H9 (cell line): ENCODE measurements at regions not wholly inside any gene's neighbourhood (a gene's known extent, or its start where the extent isn't known, plus 50 kb on each side); places are given as distances from the start of the nearest gene placed in this dataset.

Source experiments
- DNase-seq: peaks from one replicate; pipeline ENCODE4 v3.0.0-alpha.2; 2017
- H2AFZ ChIP-seq: one replicate; pipeline ENCODE4 v1.6.1; 2013; ENCODE audit warnings: mild to moderate bottlenecking, low read length, control low read depth, moderate library complexity
- H2AK5ac ChIP-seq: 2 replicates; pipeline ENCODE4 v1.6.1; 2013; ENCODE audit warnings: low read length, control low read depth, mixed read lengths; ENCODE audit not compliant: insufficient read length
- H2BK120ac ChIP-seq: one replicate; pipeline ENCODE4 v1.6.1; 2013; ENCODE audit warnings: low read depth, mild to moderate bottlenecking, low read length, control low read depth, inconsistent platforms; ENCODE audit not compliant: poor library complexity, severe bottlenecking
- H2BK12ac ChIP-seq: 2 replicates; pipeline ENCODE4 v1.6.1; 2013; ENCODE audit warnings: low read length, control low read depth, mixed read lengths, low read depth; ENCODE audit not compliant: insufficient read length
- H2BK15ac ChIP-seq: 2 replicates; pipeline ENCODE4 v1.6.1; 2013; ENCODE audit warnings: low read depth, low read length, control low read depth
- H2BK20ac ChIP-seq: one replicate; pipeline ENCODE4 v1.6.1; 2013; ENCODE audit warnings: low read depth, mild to moderate bottlenecking, low read length, control low read depth, inconsistent platforms; ENCODE audit not compliant: poor library complexity, severe bottlenecking
- H2BK5ac ChIP-seq: 2 replicates; pipeline ENCODE4 v1.6.1; 2013; ENCODE audit warnings: low read length, control low read depth, mixed read lengths; ENCODE audit not compliant: insufficient read length
- H3K14ac ChIP-seq: 2 replicates; pipeline ENCODE4 v1.6.1; 2013; ENCODE audit warnings: low read length, control low read depth; ENCODE audit not compliant: insufficient read depth
- H3K18ac ChIP-seq: 2 replicates; pipeline ENCODE4 v1.6.1; 2013; ENCODE audit warnings: low read depth, mild to moderate bottlenecking, mixed read lengths, low read length, control low read depth; ENCODE audit not compliant: insufficient read length
- H3K23ac ChIP-seq: 2 replicates; pipeline ENCODE4 v1.6.1; 2013; ENCODE audit warnings: low read length, control low read depth, mixed read lengths, low read depth; ENCODE audit not compliant: insufficient read length
- H3K23me2 ChIP-seq: 2 replicates; pipeline ENCODE4 v1.6.1; 2013; ENCODE audit warnings: low read depth, mild to moderate bottlenecking, mixed read lengths, low read length, control low read depth; ENCODE audit not compliant: insufficient read length, poor library complexity, severe bottlenecking
- H3K27ac ChIP-seq: 2 replicates; pipeline ENCODE4 v1.5.1; 2013; ENCODE audit warnings: low read length, control low read depth, mixed read lengths, low read depth; ENCODE audit not compliant: insufficient read length
- H3K27me3 ChIP-seq: 2 replicates; pipeline ENCODE4 v1.6.1; 2013; ENCODE audit warnings: low read length, control low read depth, inconsistent platforms; ENCODE audit not compliant: insufficient read depth
- H3K4ac ChIP-seq: 2 replicates; pipeline ENCODE4 v1.6.1; 2013; ENCODE audit warnings: low read depth, mild to moderate bottlenecking, control low read depth, inconsistent platforms, low read length, moderate library complexity
- H3K4me1 ChIP-seq: 2 replicates; pipeline ENCODE4 v1.6.1; 2013; ENCODE audit warnings: low read length, control low read depth, inconsistent platforms; ENCODE audit not compliant: insufficient read depth
- H3K4me2 ChIP-seq: 2 replicates; pipeline ENCODE4 v1.6.1; 2013; ENCODE audit warnings: low read length, control low read depth, mixed read lengths; ENCODE audit not compliant: insufficient read length, insufficient read depth
- H3K56ac ChIP-seq: 2 replicates; pipeline ENCODE4 v1.6.1; 2013; ENCODE audit warnings: low read depth, mild to moderate bottlenecking, mixed read lengths, low read length, control low read depth; ENCODE audit not compliant: insufficient read length
- H3K79me1 ChIP-seq: 2 replicates; pipeline ENCODE4 v1.6.1; 2013; ENCODE audit warnings: low read depth, mild to moderate bottlenecking, moderate library complexity, low read length, control low read depth, inconsistent platforms; ENCODE audit not compliant: insufficient read depth, poor library complexity, severe bottlenecking
- H3K79me2 ChIP-seq: 2 replicates; pipeline ENCODE4 v1.6.1; 2013; ENCODE audit warnings: low read length, control low read depth, inconsistent platforms; ENCODE audit not compliant: insufficient read depth
- H3K9ac ChIP-seq: 2 replicates; pipeline ENCODE4 v1.6.1; 2013; ENCODE audit warnings: low read length, control low read depth, mixed read lengths; ENCODE audit not compliant: insufficient read length; ENCODE audit errors: extremely low read depth
- H3K9me3 ChIP-seq: one replicate; pipeline ENCODE4 v1.6.1; 2013; ENCODE audit warnings: low read depth, low read length, inconsistent platforms; ENCODE audit not compliant: control insufficient read depth
- H3T11ph ChIP-seq: one replicate; pipeline ENCODE4 v1.6.1; 2013; ENCODE audit warnings: mild to moderate bottlenecking, low read length, control low read depth, inconsistent platforms
- H4K20me1 ChIP-seq: one replicate; pipeline ENCODE4 v1.6.1; 2013; ENCODE audit not compliant: control insufficient read depth, insufficient read length, insufficient read depth
- H4K5ac ChIP-seq: 2 replicates; pipeline ENCODE4 v1.6.1; 2013; ENCODE audit warnings: low read depth, mild to moderate bottlenecking, mixed read lengths, low read length, control low read depth; ENCODE audit not compliant: insufficient read length
- H4K8ac ChIP-seq: replicated peaks from 2 replicates; pipeline ENCODE4 v1.6.1; 2013; ENCODE audit warnings: low read length, control low read depth, mixed read lengths, low read depth; ENCODE audit not compliant: insufficient read length
- H4K91ac ChIP-seq: 2 replicates; pipeline ENCODE4 v1.6.1; 2013; ENCODE audit warnings: low read depth, mild to moderate bottlenecking, moderate library complexity, mixed read lengths, low read length, control low read depth; ENCODE audit not compliant: insufficient read length
- H3K27ac Mint-ChIP-seq, 3 experiments: 2 replicates in 2 of 3; 3 replicates in 1 of 3; pipeline ENCODE4 v1.8.0; 2020 to 2021; ENCODE audit warnings: mixed read lengths in 3 of 3, mild to moderate bottlenecking in 1 of 3, moderate library complexity in 1 of 3
- H3K27me3 Mint-ChIP-seq: 2 replicates; pipeline ENCODE4 v1.8.0; 2021; ENCODE audit warnings: low read depth, mild to moderate bottlenecking, moderate library complexity, mixed read lengths
- H3K36me3 Mint-ChIP-seq, 3 experiments: 2 replicates in 2 of 3; 3 replicates in 1 of 3; pipeline ENCODE4 v1.8.0; 2020 to 2021; ENCODE audit warnings: low read depth in 3 of 3, mixed read lengths in 3 of 3; ENCODE audit not compliant: insufficient read depth in 1 of 3
- H3K4me1 Mint-ChIP-seq, 2 experiments: 2 replicates each; pipeline ENCODE4 v1.8.0; 2020; ENCODE audit warnings: mixed read lengths in 2 of 2
- H3K4me3 Mint-ChIP-seq, 2 experiments: 2 replicates in 1 of 2; 3 replicates in 1 of 2; pipeline ENCODE4 v1.8.0; 2020 to 2021; ENCODE audit warnings: mild to moderate bottlenecking in 2 of 2, mixed read lengths in 2 of 2, moderate library complexity in 1 of 2
- H3K9me3 Mint-ChIP-seq, 2 experiments: 2 replicates in 1 of 2; 3 replicates in 1 of 2; pipeline ENCODE4 v1.8.0; 2020; ENCODE audit warnings: mild to moderate bottlenecking in 2 of 2, mixed read lengths in 2 of 2, moderate library complexity in 1 of 2
- CTCF ChIP-seq: fragments of 200-600 bp; sonication (generic); conservative IDR thresholded peaks from 3 replicates; pipeline ENCODE4 v1.8.0; 2021; ENCODE audit warnings: antibody characterized with exemption, mild to moderate bottlenecking
- WGBS: extraction: QIAGEN DNeasy Blood & Tissue Kit; methylation state at CpG from one replicate; pipeline ENCODE4 v1.1.7; 2013; ENCODE audit warnings: missing lambda C conversion rate, low lambda C conversion rate, mixed read lengths; ENCODE audit not compliant: insufficient read length; ENCODE audit errors: extremely low coverage; 5-methylcytosine and 5-hydroxymethylcytosine counted together

- no peak overlapping the region for H3K27ac Mint-ChIP-seq
- Histone ChIP-seq H2BK5ac (no peak overlapping the region), H3K23me2 (no peaks in the 10 kb centered on the region), H4K5ac (no peak overlapping the region), H3K4me2 (no peak overlapping the region), H3K14ac (no peak overlapping the region), H3K18ac (no peak overlapping the region), H2BK20ac (no peak overlapping the region), H3K79me1 (no peaks in the 10 kb centered on the region), H3K4ac (no peak overlapping the region), H2AK5ac (no peak overlapping the region), H3K4me1 (peaks cover 3% of the 10 kb centered on the region; the same call in 1 of the 2 replicates), H2BK12ac (no peak overlapping the region), H2BK120ac (no peak overlapping the region), H3T11ph (no peak overlapping the region), H3K27me3 (no peaks in the 10 kb centered on the region), H3K9me3 (peaks cover 17% of the 10 kb centered on the region), H3K56ac (no peak overlapping the region), H3K9ac (no peak overlapping the region), H3K79me2 (no peaks in the 10 kb centered on the region), H4K91ac (no peak overlapping the region), H4K8ac (no peak overlapping the region), H4K20me1 (no peaks in the 10 kb centered on the region), H2AFZ (no peak overlapping the region), H2BK15ac (no peak overlapping the region), H3K27ac (no peak overlapping the region), H3K23ac (no peak overlapping the region)
- no peak overlapping the region for H3K4me3 Mint-ChIP-seq
- no peak for DNase-seq
- H3K9me3 Mint-ChIP-seq: peaks cover 18 to 19% of the 10 kb centered on the region in 2 experiments
- H3K36me3 Mint-ChIP-seq: peaks cover 5 to 23% (median 11%) of the 10 kb centered on the region in 3 experiments; a peak in 6 of 7 replicates
- peaks cover 3% of the 10 kb centered on the region; the same call in 1 of the 2 replicates for H3K27me3 Mint-ChIP-seq
- peaks cover 20 to 21% of the 10 kb centered on the region in 2 experiments for H3K4me1 Mint-ChIP-seq
- TF ChIP-seq CTCF: no peak
- WGBS: no CpG with 5 or more reads among the region's 9 CpGs
Observed at GRCh38 chr9:135315572-135315971, 164.0 kb upstream of the PPP1R26 start.
